GM19438 (cell line): ENCODE measurements at regions not wholly inside any gene's neighbourhood (a gene's known extent, or its start where the extent isn't known, plus 50 kb on each side); places are given as distances from the start of the nearest gene placed in this dataset.
"Not testable (repeated sequence)": the region's sequence is repeated elsewhere in the genome, so short reads cannot be mapped to it uniquely, and the experiment has no call there.

Experiments
- ATAC-seq: cut with Tn5 transposase; IDR thresholded peaks from one replicate; pipeline ENCODE4 v1.9.1; 2021; ENCODE audit warnings: low read depth; ENCODE audit not compliant: unreplicated experiment

- no peak for ATAC-seq
Observed at GRCh38 chr18:38747153-38747552, 1181.6 kb upstream of the CELF4 start.

- not testable (repeated sequence) for ATAC-seq
Observed at GRCh38 chr18:38720181-38720580, 1154.6 kb upstream of the CELF4 start.

GRCh38 chr18:38718365-38718901 lies 1152.8 kb upstream of the CELF4 start:
- no peak for ATAC-seq

- no peak for ATAC-seq
Observed at GRCh38 chr18:38709122-38709521, 1143.5 kb upstream of the CELF4 start.

- no peak for ATAC-seq
Observed at GRCh38 chr18:38706373-38706772, 1140.8 kb upstream of the CELF4 start.

GRCh38 chr18:38698088-38698487 lies 1132.5 kb upstream of the CELF4 start:
- ATAC-seq, result no peak

- no peak for ATAC-seq
Observed at GRCh38 chr18:38695559-38696280, 1130.1 kb upstream of the CELF4 start.

- no peak for ATAC-seq
Observed at GRCh38 chr18:38693104-38693503, 1127.5 kb upstream of the CELF4 start.

- no peak for ATAC-seq
Observed at GRCh38 chr18:38690626-38691025, 1125.0 kb upstream of the CELF4 start.

GRCh38 chr18:38688416-38688815 lies 1122.8 kb upstream of the CELF4 start:
- no peak for ATAC-seq

GRCh38 chr18:38670486-38670885 lies 1104.9 kb upstream of the CELF4 start:
- ATAC-seq, result no peak

GRCh38 chr18:38664929-38665328 lies 1099.3 kb upstream of the CELF4 start:
- ATAC-seq, result no peak

- no peak for ATAC-seq
Observed at GRCh38 chr18:38663682-38664081, 1098.1 kb upstream of the CELF4 start.

GRCh38 chr18:38663270-38663669 lies 1097.7 kb upstream of the CELF4 start:
- ATAC-seq, result no peak

- ATAC-seq, result no peak
Observed at GRCh38 chr18:38654946-38655345, 1089.3 kb upstream of the CELF4 start.

GRCh38 chr18:38651736-38652135 lies 1086.1 kb upstream of the CELF4 start:
- no peak for ATAC-seq

GRCh38 chr18:38648179-38648578 lies 1082.6 kb upstream of the CELF4 start:
- ATAC-seq, result no peak

GRCh38 chr18:38646296-38646695 lies 1080.7 kb upstream of the CELF4 start:
- ATAC-seq, result no peak

- no peak for ATAC-seq
Observed at GRCh38 chr18:38644875-38645641, 1079.5 kb upstream of the CELF4 start.

GRCh38 chr18:38642711-38643110 lies 1077.1 kb upstream of the CELF4 start:
- no peak for ATAC-seq

GRCh38 chr18:38639700-38640099 lies 1074.1 kb upstream of the CELF4 start:
- ATAC-seq, result not testable (repeated sequence)
